CD4-positive, alpha-beta T cell treated with Interleukin-2 at 100 ng/mL for 4 hours (primary cell): ENCODE measurements at regions not wholly inside any gene's neighbourhood (a gene's known extent, or its start where the extent isn't known, plus 50 kb on each side); places are given as distances from the start of the nearest gene placed in this dataset.

Experiments
- DNase-seq: peaks from one replicate; pipeline ENCODE4 v3.0.0-alpha.2; 2020; ENCODE audit warnings: low spot score

DNA sequence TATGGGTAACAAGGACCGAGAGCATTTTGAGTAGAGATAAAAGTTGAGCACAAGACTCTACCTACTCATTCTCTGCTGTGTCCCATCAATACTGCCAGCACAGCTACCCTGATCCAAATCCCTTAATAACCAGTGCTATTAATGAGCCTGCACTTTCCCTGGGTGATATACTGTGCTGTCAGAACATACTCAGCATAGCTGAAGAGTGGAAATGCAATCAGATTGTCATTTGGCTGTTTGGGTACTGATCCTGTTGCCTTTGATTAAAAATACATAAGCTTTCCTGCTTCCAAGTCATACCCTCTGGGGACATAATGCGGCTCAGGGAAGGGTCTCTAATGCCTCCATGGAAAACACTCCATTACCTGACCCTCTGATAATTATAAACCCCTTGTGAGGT, 917.5 kb downstream of the SQOR start:
- no peak for DNase-seq

DNA sequence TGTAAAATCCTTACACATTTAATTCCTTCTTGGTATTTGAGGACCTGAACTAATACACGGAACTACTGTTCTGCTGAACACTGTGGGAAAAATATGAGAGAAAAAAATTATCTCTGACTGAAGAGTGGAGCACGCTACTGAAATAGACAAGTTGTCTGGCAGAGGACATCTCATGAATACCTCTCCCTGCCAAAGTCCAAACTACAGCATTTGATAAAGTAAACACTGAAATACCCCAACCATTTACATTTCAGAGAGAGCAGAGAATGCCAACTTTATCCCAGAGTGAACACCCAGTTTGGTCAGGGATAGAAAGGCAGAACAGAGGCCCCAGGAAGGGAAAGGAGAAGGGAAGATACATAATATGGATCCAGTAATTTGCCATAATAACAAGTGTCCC, 920.7 kb downstream of the SQOR start:
- no peak for DNase-seq

DNA sequence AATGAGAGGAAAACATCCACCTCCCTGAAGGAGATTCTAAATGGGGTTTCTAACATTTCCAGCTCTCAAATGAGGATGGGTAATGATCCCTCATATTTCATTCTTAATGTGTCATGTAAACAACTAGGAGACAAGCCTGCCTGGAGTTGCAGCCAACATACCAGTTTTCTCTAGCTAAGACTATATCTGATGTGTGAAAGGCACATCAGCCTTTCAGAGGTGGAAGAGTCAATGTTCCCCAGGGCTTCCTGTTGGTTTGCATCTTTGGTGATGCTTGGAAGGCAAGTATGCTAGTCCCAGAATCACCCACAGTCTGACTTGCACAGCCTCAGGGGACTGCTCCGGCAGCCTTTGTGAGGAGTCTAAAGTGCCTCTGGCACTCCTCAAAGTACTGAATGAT, 921.2 kb downstream of the SQOR start:
- DNase-seq, result no peak

DNA sequence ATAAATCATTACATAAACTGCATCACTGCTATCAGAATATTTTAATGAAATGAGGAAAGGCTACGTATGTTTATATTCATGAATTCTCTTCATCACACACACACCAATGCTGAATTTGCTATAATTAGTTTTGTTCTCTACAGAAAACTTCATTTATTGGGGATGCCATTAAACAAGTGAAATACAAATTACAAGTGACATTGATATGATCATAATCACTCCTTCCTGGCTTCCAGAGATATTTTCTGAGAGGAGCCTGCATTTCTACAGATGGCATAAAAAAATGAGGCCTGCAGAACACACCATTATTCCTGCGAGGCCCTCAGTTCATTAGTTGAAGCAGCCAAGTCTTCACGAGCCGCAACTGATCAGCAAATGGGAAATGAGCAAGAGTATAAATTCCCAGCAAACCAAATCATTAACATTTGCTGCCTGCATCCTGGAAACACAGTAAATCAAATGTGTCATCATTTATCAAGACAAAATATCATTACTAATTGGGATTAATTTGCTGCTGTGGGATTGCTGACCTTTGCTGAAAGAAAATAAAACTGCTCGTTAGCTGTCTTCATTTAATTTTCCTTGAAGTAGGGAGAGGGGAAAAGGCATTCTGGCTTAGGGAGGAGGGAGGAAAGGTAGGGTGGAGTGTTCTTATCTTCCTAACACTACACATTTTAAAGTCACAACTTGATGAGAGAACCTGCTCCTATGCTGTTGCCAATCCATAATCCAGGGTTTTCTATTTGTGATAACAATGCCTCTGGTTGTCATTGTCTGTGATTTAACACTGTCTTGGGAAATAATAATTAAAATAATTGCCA, 921.9 kb downstream of the SQOR start:
- no peak for DNase-seq

DNA sequence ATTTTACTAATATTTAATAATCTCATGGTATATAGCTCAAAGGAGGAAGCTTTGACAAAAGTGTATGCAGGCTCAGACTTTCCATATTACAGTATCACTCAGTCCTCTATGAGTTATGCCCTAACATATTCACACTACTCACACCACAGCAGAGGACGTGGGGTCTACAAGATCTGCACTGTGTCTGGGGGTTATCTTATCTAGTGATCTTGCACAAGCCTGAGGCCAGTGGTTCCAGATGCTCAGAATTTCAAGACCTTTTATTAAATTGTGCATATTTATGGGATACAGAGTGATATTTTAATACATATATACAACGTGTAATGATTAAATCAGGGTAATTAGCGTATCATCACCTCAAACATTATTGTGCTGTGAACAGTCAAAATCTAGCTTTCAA, 933.1 kb downstream of the SQOR start:
- DNase-seq, result no peak

DNA sequence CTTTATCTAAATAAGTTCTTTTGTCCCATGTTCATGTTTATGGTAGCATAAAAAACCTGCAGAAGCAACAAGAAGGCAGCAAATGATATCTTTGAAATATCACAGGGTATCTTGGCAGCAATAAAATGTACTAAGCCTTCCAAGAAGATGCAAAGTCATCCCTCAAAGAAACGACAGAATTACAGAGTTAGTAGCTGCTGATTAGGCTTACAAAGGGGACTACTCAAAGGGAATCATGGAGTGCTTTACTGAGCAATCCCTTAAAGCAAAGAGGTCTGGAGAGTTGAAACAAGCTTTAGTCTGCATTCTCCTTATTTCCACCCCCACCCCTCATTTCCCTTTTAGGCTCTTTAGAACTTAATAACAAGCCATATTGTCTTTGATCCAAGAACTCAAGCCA, 935.0 kb downstream of the SQOR start:
- no peak for DNase-seq

DNA sequence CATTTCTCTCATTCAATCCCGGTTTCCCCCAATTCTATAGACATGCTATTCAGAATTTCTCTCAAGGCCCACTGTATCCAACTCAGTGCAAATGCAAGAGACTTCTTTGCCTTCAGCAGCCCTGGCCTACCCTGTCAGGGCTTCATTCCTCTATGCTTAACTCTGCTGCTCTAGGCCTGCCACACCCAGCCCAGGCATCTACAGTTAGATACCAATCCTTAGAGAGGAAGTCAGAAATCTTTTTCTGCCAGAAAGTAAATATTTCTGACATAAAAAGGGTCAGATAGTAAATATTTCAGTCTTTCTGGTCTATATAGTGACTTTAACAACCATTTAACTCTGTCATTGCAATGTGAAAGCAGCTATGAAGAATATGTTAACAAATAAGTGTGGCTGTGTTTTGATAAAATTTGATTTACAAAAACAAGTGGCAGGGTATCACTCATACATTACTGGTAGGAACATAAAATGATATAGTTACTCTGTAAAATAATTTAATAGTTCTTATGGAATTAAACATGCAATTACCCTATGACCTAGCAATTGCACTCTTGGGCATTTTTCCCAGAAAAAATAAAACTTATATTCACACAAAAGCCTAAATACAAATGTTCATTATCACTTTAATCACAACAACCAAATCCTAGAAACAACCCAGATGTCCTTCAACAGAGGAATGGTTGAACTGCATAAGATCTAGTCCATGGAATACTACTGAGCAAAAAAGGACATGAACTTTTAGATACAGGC, 942.0 kb downstream of the SQOR start:
- no peak for DNase-seq

DNA sequence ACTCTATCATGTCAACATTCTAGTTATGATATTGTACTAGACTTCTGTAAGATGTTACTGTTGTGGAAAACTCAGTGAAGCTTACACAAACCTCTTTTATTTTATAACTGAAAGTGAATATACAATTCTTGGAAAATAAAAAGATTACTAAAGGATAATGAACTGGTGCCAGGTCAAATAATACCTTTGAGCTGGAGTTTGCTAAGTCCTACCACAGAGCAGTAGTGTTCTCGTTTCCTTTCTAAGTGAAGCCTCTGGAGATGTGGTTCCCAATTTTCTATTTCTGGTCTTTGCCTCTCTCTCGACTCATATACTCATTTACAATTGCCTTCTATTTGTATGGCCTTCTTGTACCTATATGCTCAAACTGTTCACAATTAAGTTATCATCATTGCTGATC, 942.9 kb downstream of the SQOR start:
- no peak for DNase-seq

DNA sequence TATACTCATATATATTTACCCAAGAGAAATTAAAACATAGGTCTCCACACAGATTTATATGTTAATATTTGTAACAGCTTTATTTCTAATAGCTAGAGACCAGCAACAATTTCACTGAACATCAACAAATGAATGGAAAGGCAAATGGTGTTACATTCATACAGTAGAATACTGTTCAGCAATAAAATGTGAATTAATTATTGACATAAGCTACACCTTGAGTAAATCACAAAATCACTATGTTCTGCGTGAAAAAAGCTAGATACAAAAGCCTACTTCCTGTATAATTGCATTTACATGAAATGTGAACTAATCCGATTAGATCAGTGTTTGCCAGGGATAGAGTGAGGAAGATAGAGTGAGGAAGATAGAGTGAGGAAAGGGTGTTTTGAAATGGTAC, 945.7 kb downstream of the SQOR start:
- DNase-seq, result no peak

DNA sequence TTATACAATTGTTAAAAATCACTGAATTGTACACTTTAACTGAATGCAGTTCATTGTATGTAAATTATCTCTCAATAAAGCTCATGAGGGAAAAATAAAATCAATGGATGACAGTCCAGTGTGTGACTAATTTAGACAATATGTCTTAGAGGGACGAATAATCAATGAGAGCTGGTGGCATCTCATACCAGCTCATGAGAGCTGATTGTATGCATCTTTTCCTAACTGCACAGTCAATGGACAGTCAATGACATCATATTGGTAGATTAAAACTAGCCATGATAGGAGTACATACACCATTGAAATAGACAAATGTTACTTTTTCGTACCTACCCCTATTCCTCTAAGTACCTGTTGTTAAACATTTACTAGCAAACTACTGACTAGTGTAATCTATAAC, 946.1 kb downstream of the SQOR start:
- no peak for DNase-seq

DNA sequence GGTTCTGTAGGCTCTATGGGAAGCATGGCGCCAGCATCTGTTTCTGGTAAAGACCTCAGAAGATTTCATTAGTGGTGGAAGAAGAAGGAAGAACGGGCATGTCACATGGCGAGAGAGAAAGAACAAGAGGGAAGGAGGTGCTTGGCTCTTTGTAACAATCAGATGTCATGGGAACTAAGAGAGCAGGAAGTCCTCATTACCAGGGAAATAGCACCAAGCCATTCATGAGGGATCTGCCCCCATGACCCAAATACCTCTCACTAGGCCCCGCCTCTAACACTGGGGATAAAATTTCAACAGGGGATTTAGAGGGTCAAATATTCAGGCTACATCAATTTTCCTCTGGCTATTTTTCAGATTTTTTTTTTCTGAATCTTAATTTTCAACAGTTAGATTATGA, 954.3 kb downstream of the SQOR start:
- DNase-seq, result no peak

DNA sequence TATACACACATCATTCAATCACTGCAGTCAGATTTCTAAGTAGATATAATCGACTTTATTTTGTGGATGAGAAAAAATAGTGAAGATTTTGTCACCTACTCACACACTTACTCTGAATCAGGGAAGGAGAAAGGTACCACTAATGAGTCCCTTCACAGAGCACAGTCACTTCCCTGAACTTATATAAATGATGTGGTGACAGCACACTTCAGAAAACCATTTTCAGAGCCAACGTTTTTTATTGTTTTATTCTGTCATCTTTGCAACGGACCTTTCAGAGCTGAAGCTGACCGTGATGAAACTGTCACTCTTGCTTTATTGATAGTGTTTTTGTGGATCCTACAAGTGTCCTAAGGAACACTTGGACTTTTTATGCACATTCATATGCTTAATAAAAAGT, 956.6 kb downstream of the SQOR start:
- DNase-seq, result no peak

DNA sequence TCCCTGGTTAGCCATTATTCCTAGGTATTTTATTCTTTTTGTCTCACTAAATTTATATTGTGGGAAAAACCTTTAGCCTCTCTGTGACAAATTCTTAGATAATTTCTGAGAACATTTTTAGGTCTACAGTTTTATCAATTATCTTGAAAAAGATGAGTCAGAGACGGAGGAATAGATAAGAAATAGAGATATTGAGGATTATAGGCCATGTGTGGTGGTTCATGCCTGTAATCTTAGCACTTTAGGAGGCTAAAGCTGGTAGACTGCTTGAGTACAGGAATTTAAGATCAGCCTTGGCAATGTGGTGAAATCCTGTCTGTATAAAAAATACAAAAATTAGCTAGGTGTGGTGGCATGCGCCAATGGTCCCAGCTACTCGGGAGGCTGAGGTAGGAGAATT, 960.2 kb downstream of the SQOR start:
- DNase-seq, result no peak

DNA sequence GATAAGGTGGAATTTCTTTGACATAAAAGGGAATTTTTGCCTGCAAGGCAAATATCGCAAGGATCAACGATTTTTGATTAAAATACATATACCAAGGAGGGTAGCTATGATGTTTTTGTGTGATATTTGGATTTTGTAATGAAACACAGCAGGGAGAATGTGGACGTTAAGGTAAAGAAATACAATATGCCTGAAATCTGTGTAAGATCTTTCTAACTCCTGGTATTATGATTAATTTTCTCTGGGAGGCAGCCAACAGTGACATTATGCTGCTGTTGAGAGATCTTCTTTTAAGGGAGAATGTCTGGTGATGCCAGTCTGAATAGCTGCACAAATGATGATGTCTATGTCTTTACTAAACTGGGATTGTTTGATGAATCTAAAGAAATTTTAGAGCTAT, 972.2 kb downstream of the SQOR start:
- DNase-seq, result no peak

DNA sequence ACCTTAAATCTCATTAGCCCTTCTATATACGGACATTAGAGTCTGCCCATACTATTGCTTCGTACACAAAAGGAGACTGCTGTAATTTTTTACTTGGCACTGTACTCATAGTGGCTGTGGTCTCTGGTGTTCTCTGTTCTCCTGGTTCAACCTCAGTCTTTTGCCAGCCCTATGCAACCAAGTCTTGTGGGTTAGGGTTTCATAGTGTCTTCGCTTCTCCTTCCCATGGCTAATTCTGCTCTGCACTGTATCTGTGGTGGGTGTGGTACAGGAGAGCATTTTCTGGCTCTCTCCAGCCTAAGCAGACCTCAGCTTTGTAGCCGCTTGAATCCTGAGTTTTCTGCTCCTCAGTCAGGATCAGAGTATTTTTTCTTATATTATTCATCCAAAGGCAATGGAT, 981.2 kb downstream of the SQOR start:
- DNase-seq, result no peak

DNA sequence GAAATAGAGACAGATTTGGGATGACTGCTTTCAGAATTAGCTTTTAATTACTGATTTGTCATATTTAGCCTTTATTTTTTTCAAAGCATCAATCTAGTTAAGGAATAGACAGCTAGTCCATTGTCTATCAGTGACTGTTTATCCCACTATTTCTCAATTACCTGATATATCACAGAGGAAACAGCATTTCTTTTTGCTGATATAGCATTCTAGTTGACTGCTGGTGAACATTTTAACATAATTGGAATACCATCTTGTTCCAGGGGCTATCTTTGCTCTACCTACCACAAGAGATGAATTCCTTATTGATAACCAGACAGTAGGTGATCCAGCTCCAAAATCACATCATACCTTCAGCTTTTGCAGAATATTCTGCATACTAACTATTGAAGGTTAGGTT, 982.7 kb downstream of the SQOR start:
- DNase-seq, result no peak

DNA sequence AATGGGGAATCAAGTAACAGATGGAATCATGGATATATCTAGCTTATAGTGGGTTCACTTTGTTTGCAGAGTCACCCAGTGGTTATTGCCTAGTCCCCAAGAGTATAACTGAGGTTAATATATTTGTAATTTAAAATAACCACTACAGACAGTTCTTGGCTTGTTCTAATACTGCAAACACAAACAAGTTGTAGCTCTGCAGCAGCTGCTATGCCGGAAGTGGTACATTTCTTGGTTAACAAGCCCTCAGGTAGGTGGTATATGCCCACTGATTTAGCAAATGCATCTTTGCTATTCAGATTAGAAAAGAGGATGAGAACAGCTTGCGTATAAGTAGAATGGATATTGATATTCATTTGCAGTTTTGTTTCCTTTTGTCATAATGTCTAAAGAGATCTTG, 984.2 kb downstream of the SQOR start:
- DNase-seq, result no peak

DNA sequence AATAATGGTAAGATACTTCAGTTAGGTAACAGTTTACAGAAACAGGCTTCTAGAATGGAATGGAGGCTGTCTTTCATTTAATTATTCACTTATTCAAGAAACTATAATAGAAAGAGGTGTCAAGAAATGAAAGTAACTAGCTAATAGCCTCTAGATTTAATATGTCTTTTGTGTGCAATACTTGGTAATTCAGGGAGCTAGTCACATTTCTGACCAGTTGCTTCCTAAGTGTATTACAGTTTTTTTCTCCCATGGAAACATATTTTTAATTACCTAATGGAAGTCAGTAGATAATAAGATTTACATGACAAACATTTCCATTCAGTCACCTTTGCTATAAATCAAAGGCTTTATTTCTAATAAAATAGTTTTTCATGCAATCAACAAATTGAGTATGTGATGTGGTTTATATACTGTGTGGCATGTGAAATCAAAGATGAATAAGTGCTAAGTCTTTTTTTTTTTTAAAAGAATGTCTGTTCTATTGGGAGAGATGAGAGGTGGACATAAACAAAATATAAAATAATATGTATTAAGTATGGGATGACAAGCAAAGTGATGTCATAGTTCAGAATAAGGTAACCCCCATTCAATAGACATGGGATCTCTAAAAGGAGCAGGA, 985.7 kb downstream of the SQOR start:
- DNase-seq, result no peak

DNA sequence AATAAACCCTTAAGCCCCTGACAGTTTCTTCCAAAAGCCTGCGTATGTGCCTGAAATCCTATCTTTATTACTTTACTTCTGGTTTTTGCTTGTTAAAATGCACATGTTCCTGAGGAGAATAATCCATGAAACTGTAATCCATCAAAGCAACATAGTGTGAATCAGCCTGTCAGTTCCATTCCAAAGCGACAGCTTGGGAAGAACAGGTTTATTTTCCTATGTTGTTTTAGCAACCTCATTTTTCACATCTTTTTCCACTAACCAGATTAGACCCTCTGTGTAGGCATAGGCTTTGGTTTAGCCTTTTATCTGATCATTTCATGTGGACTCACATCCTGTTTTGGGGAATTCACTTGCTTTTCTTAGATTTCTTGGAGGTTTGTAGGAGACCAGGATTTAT, 988.0 kb downstream of the SQOR start:
- no peak for DNase-seq

DNA sequence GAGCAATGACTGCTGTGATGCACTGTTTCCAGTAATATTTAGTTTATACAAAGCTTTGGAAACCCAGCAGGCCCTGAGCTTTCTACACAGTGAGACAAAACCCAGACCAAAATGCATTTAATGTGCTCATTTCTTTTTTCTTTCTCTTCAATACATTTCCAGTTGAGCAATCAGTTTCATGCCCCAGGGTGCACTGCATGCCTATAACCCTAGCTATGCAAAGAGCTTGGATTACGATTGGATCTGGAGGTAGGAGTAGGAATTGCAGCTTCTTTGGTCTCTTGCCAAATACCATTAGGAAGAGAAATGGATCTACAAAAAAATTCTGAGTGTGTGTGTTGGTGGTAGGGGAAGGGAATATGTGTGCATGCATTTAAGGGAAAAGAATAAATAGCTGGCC, 1001.4 kb downstream of the SQOR start:
- DNase-seq, result no peak

DNA sequence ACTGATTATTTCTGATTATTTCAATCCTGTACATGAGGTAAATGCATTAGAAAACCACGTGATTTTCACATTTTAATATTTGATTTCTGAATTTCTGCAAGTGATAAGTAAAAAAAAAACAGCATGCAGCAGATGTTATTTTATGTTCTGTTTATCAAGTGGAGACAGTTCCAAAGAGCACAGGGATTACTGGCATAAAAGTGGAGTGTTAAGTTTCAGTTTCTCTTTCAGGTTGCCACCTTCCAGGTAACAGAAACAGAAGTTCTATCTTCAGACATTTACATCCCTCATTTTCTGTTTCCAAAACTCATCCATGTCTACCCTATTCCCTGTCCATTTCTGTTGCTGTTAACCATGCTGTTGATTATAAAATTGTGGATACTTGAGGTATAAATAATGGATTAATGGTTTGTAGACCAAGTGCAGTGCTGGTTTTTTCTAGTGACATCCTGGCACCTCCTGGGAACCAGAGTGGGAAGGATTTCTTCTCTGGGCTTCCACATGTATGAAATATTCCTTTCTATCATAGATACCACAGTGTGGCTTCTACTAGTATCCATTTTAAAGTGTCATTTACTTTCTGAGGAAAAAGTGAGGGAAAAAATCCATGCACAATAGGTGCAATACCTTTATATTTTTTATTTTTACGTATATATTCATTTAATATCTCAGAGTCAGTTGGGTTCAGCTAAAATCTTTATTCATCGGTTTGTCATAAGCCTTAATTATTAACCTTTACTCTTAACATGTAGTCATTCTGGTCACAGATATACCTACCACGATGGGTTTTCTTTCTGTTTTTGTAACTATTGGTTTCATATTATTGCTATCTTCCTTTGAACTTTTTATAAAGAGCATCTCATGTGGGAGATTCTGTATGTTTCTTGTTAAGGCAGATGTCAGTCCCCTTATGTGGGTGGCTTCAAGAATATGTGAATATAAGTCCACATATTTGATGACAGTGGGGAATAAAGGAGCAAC, 1010.0 kb downstream of the SQOR start:
- DNase-seq, result no peak

DNA sequence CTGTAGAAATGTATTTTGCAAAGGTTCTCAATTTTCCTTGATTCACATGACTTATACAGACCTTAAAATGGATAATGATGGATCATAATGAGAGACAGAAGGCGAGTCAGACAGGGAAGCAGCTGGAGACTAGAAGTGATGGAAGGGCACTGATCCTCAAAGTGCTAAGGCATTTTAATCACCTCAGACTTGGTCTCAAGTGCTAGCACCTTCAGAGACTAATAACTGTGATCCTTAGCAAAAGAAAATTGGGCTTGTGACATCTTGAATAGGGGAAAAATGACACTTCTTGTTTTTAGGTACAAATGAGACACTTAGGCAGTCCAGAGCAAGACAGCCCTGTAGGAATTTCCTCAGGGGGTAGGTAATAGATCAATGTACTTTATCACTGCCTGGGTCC, 1011.7 kb downstream of the SQOR start:
- DNase-seq, result no peak
